CD4-positive, alpha-beta T cell treated with Interleukin-6 at 100 ng/mL for 8 hours (primary cell): ENCODE measurements at regions not wholly inside any gene's neighbourhood (a gene's known extent, or its start where the extent isn't known, plus 50 kb on each side); places are given as distances from the start of the nearest gene placed in this dataset.
"Not testable (repeated sequence)": the region's sequence is repeated elsewhere in the genome, so short reads cannot be mapped to it uniquely, and the experiment has no call there.

Experiments used
- DNase-seq: peaks from one replicate; pipeline ENCODE4 v3.0.0-alpha.2; 2020; ENCODE audit warnings: mixed read lengths, low spot score

DNA sequence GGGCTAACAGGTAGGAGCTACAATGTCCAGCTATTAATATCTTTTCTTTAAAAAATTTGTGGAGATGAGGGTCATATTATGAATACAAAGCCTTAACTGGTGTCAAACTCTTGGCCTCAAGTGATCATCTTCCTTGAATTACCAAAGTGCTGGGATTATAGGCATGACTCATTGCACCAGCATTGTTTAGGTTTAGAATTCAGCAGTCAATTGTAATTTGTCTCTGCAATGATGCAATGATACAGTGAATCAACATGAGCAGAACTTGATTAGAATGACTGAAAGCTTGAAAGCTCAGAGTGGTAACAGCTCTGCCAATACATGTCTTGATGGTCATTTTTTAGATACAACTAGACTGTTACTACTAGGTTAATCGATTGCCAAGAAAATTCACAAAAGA lies 752.8 kb upstream of the MIR17HG start:
- DNase-seq, result no peak

- DNase-seq, result no peak
These were observed 741.8 kb upstream of the MIR17HG start for GRCh38 chr13:90605664-90606063.

GRCh38 chr13:90606921-90607320 lies 740.6 kb upstream of the MIR17HG start:
- not testable (repeated sequence) for DNase-seq

GRCh38 chr13:90612391-90612790 lies 735.1 kb upstream of the MIR17HG start:
- DNase-seq, result no peak

DNA sequence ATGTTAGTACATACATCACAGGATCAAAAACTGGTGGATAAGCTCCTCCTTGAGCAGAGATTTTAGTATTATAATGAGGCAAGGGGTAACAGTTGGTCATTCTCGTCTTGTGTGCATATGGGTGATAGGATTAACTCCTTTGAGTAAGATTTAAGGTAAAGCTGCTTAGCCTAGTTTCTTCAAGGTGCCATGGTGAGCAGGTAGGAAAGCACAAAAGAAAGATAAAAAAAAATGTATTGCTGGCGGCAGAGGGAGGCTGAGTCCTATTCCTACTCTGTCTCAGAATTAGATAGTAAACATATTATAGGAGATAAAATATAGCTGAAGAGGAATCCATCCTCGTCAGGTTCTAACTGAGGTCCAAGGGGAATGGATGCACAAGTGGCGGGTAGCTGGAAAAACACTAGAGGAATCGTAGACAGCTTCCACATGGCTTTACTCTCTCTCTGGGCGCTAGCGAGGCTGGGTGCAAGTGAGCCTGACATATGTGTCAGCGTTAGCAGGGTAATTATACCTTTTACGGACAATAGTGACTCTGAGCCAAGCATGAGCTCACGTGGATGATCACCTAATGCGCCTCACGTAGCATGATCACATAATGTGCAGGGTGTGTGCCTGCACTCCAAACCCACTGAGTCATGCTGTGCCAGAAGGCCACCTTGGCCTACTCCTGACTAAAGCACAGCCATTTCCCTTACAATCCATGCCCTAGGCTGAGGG lies 734.3 kb upstream of the MIR17HG start:
- no peak for DNase-seq

DNA sequence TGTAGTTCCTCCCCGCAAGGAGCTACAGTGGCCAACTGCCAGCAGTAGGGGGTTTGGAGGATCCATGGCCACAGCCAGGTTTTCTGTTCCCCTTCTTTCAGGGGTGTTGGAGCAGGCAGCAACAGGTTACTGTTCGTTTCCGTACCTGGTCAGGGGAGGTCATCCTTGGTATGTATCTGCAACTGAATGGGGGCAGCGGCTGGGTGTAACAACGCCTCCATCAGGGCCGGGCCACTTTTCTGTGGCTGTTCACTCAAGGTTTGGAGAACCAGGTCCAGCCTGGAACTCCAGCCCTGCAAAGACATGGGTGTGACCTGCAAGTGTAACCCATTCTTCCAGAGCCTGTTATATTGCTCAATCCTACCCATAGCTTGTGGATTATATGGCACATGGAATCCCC lies 732.3 kb upstream of the MIR17HG start:
- DNase-seq, result no peak

GRCh38 chr13:90615767-90616166 lies 731.7 kb upstream of the MIR17HG start:
- no peak for DNase-seq

DNA sequence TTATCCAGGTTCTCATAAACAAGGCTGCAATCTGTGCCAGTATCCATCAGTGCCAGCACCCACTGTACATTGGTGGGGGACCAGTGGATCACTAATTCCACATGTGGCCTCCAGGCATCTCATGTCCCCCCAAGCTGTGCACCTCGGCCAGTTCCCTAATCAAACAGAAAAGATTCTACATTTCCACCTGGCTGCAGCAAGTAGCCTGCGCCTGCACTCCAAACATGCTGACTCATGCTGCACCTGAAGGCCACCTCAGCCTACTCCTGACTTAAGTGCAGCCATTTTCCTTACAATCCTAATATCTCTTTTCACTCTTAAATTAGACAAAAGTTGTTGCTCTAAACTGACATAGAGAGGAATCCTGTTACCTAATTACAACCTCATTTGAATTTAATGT lies 729.4 kb upstream of the MIR17HG start:
- no peak for DNase-seq

GRCh38 chr13:90622541-90622940 lies 724.9 kb upstream of the MIR17HG start:
- DNase-seq, result no peak

- DNase-seq, result no peak
These were observed 724.0 kb upstream of the MIR17HG start for GRCh38 chr13:90623318-90624011.

- DNase-seq, result no peak
These were observed 719.7 kb upstream of the MIR17HG start for GRCh38 chr13:90627813-90628212.

DNA sequence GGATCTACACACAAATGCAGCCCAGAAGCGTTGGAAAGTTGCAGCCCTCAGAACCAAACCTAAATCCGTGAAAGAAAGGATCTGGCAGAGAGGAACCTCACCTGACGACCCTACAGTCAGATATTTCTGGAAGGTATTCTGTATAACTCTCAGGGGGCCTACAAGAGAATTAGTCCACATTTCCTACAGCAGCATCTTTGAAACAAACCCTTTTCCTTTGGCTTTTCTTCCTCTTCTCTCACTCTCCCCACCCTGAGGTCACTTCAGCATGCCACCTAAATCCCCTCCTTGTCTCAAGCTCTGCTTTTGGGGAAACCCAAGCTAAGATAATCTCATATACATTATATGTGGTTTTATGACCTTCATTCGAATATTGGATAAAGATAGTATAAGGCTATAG lies 719.0 kb upstream of the MIR17HG start:
- DNase-seq, result no peak

DNA sequence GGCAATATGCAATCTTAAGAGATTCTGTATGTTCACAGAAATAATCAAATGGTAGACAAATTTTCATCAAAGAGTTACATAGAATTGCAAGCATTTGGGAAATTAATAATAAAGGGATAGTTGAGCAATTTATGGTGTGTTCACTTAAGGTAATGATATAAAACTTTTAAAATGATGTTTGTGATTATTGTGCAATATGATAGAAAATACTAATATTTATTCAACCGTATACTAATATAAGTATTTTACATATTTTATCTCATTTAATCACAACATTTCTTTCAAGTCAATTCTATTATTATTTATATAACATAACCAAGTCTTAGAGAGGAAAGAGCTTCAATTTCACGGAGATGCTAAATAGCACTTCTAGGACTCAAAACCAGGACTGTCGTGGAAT lies 716.8 kb upstream of the MIR17HG start:
- DNase-seq, result no peak

DNA sequence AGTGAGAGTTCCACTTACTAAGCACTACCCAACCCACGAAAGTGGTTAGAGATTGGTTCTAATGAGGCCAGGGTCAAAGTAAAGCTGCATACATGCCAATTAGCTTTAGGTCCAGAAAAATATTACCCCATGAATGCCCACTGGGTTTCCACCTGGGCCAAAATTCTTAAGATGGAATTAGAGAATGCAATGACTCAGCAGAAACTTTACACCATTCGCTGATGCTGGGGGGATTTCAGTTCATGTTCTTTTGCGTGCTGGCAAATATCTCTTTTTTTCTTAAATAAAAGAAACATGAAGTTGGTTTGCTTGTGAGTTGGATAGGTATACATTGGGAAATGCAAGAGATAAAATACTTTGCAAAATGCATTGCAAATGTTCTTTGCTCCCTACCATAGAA lies 715.3 kb upstream of the MIR17HG start:
- no peak for DNase-seq

DNA sequence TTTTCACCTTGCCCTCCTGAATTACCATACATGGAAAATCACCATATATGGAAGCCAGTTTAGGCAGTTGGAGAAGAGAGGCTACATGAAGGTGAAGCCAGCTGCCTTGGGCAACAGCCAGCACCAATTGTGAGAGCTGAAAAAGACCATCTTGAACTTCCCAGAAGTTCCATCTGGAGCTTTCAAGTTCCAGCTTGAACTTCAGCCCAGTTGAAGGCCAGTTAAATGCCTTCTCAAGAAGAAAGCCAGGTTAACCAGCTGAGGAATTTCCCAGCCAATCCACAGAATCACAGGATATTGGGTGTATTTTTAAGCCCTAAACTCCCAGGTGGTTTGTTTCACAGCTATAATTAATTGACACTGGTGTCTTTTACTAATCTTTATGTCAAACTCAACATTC lies 713.6 kb upstream of the MIR17HG start:
- no peak for DNase-seq

- DNase-seq, result no peak
These were observed 706.5 kb upstream of the MIR17HG start for GRCh38 chr13:90640976-90641375.

DNA sequence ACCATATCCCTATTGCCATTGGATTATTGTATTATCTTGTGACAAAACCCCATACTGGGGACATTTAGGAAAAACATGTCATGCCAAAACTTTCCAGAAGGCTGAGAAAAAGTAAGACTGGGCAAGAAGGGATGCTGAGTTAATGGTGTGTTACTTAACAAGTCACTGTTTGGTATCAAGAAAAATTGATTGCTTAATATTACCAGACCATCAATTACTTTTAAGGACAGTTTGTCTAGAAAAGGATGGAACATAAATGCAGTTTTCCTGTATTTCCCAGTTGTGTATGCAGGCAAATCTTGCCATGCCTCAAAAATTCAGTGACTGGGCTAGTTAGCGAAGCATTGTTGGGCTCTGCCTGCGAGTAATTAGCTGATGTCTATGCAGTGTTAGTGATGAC lies 705.6 kb upstream of the MIR17HG start:
- no peak for DNase-seq

- DNase-seq, result no peak
These were observed 701.9 kb upstream of the MIR17HG start for GRCh38 chr13:90645582-90645981.

GRCh38 chr13:90648497-90648896 lies 699.0 kb upstream of the MIR17HG start:
- no peak for DNase-seq

- no peak for DNase-seq
These were observed 695.5 kb upstream of the MIR17HG start for GRCh38 chr13:90652036-90652435.

DNA sequence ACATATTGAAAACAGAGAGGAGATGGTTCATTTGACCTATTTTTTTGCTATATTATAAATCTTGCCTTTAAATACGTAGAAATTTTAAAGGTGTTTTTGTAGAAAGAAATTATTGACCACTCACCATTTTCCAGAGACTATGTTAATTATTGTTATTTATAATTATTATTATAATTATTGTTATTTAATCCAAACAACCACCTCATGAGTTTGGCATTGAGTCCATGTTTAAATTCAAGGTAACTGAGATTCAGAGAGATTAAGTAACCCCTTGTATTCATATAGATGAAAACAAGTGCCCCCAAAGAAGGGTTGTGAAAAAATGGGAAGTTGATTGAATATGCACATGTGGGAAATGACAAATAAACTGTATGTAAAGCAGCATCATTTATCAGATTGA lies 692.5 kb upstream of the MIR17HG start:
- no peak for DNase-seq

DNA sequence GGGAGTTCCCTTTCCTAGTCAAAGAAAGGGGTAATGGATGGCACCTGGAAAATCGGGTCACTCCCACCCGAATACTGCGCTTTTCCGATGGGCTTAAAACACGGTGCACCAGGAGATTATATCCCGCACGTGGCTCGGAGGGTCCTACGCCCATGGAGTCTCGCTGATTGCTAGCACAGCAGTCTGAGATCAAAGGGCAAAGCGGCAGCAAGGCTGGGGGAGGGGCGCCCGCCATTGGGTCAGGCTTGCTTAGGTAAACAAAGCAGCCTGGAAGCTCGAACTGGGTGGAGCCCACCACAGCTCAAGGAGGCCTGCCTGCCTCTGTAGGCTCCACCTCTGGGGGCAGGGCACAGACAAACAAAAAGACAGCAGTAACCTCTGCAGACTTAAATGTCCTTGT lies 683.3 kb upstream of the MIR17HG start:
- DNase-seq, result not testable (repeated sequence)

- no peak for DNase-seq
These were observed 673.7 kb upstream of the MIR17HG start for GRCh38 chr13:90673746-90674145.

DNA sequence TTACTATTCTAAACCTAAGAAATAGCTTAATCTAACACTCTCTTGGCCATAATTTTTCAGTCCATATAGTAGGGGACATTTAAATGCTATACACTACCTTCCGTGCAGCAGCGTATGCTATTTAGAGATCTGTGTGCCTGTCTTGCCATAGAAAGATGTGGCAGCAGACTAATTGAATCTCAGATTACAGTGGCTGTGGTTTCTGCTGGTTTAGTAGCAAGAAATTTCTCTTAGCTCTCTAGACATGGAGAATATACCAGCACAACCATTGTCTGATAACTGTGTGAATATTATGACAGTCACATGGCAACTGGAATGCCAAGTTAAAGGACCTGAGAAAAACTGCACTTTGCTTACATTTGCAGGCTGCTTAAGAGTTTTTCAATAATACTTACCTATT lies 672.4 kb upstream of the MIR17HG start:
- DNase-seq, result no peak
